ENCODE measurements at regions not wholly inside any gene's neighbourhood (a gene's known extent, or its start where the extent isn't known, plus 50 kb on each side); places are given as distances from the start of the nearest gene placed in this dataset.

GRCh38 chr4:62656006-62656405 lies 1455.9 kb downstream of the ADGRL3 start:
- TF ChIP-seq EZH2 (IDR thresholded peaks at IDR 0.05; ENCODE audit: low read depth, unreplicated experiment) (no peak), POLR2AphosphoS5 (IDR thresholded peaks at IDR 0.05; ENCODE audit: low read depth) (no peak), CREB1 (CRISPR knock-in tag; IDR thresholded peaks at IDR 0.05; ENCODE audit: low read depth) (no peak), CTCF (conservative IDR thresholded peaks at IDR 0.05; ENCODE audit: low read depth in 2 of 2) (no peak)
